ENCODE measurements at regions not wholly inside any gene's neighbourhood (a gene's known extent, or its start where the extent isn't known, plus 50 kb on each side); places are given as distances from the start of the nearest gene placed in this dataset.
A peak's percentile ranks its signal among the peaks of the same experiment; 100 is the strongest.

DNA sequence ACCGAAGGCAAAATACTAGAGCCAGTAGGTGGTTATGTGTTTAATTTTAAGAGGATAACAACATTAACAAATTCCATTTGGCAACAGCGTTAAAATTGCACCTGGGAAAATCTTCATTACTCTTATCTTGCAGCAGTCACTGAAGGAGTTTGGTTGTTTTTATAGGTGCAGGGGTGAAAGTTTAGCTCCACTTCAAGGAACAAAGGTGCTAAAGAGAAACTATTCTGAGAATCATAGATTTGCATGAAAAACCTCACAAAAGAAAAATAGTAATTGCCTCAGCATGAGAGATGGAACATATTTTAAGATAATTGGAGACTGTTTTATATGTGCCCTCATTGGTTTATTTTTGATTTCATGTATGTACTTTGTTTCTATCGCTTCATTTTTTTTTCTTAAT is 444.4 kb downstream of the UTRN start:
- Histone ChIP-seq H2AK5ac (ENCODE audit: low read depth, low read length) (no peak overlapping the region), H2BK120ac (replicated peaks; ENCODE audit: low read depth, low read length) (no peak overlapping the region), H3K23ac (ENCODE audit: insufficient read length) (no peak overlapping the region), H2BK5ac (ENCODE audit: low read depth, low read length) (no peak overlapping the region), H3K56ac (replicated peaks; ENCODE audit: insufficient read length, low read depth, low read length) (no peak overlapping the region), H3K18ac (ENCODE audit: extremely low read depth, low read length) (no peak overlapping the region), H3K79me2 (ENCODE audit: control insufficient read depth in 1 of 2, insufficient read depth in 2 of 2, low read length in 2 of 2) (no peaks in the 10 kb centered on the region), H3K36me3 (ENCODE audit: control insufficient read depth in 2 of 4, insufficient read depth in 4 of 4, low read length in 3 of 4) (peaks cover 0 to 16% (median 1%) of the 10 kb centered on the region in 4 experiments; a peak in 4 of 8 replicates), H2BK20ac (ENCODE audit: low read length) (no peak overlapping the region), H3K14ac (ENCODE audit: insufficient read length) (no peak overlapping the region), H4K91ac (replicated peaks; ENCODE audit: insufficient read length, low read length) (no peak overlapping the region), H3K4me1 (replicated peaks in 1 of 4; ENCODE audit: control insufficient read depth in 3 of 4, insufficient read depth in 4 of 4, low read length in 3 of 4) (peaks cover 2 to 9% (median 7%) of the 10 kb centered on the region in 4 experiments; a peak in 6 of 7 replicates), H3K79me1 (ENCODE audit: low read depth, low read length) (no peaks in the 10 kb centered on the region), H3K4ac (replicated peaks; ENCODE audit: insufficient read length, low read depth, low read length) (no peak overlapping the region), H4K20me1 (replicated peaks in 1 of 2; ENCODE audit: control insufficient read depth in 1 of 2, insufficient read depth in 2 of 2, low read length in 2 of 2) (no peaks in the 10 kb centered on the region), H4K8ac (ENCODE audit: extremely low read depth, insufficient read depth, low read length) (no peak overlapping the region), H3K23me2 (ENCODE audit: low read depth, low read length) (no peaks in the 10 kb centered on the region), H4K5ac (ENCODE audit: insufficient read length, low read depth, low read length) (peak overlapping the region; percentile 66), H3K27ac (ENCODE audit: low read depth, low read length) (no peak overlapping the region), H3K9me3 (ENCODE audit: insufficient read depth in 2 of 2, low read depth in 1 of 2, low read length in 1 of 2) (no peaks in the 10 kb centered on the region), H3K27me3 (replicated peaks in 1 of 4; ENCODE audit: control insufficient read depth in 3 of 4, extremely low read depth in 1 of 4, insufficient read depth in 3 of 4, low read length in 3 of 4) (no peaks in the 10 kb centered on the region), H3K4me2 (ENCODE audit: insufficient read depth in 1 of 2, low read depth in 2 of 2, low read length in 2 of 2) (no peak overlapping the region), H3K9ac (replicated peaks in 1 of 4; ENCODE audit: extremely low read depth in 1 of 4, low read depth in 3 of 4, low read length in 3 of 4) (no peak overlapping the region), H3K4me3 (ENCODE audit: extremely low read depth in 1 of 4, insufficient read depth in 2 of 4, low read depth in 3 of 4, low read length in 4 of 4) (no peak overlapping the region), H2AFZ (ENCODE audit: low read length) (no peak overlapping the region), H2BK15ac (ENCODE audit: low read length) (no peak overlapping the region), H2BK12ac (ENCODE audit: low read depth, low read length) (no peak overlapping the region)
- TF ChIP-seq EP300 (IDR thresholded peaks at IDR 0.05; ENCODE audit: borderline replicate concordance in 1 of 2, low read depth in 2 of 2, low read length in 2 of 2) (no peak), HDAC6 (IDR thresholded peaks at IDR 0.05; ENCODE audit: low read depth, low read length) (no peak), CHD1 (IDR thresholded peaks at IDR 0.05; ENCODE audit: low read depth, low read length) (no peak), EGR1 (IDR thresholded peaks at IDR 0.05; ENCODE audit: borderline replicate concordance, low read depth, low read length) (no peak), RBBP5 (IDR thresholded peaks at IDR 0.05; ENCODE audit: borderline replicate concordance, low read depth, low read length) (no peak), CBX5 (IDR thresholded peaks at IDR 0.05; ENCODE audit: low read depth, low read length) (no peak)
- TF ChIP-seq, protein P1, sequence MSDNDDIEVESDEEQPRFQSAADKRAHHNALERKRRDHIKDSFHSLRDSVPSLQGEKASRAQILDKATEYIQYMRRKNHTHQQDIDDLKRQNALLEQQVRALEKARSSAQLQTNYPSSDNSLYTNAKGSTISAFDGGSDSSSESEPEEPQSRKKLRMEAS (IDR thresholded peaks at IDR 0.05): no peak
- TF ChIP-seq, protein P2, sequence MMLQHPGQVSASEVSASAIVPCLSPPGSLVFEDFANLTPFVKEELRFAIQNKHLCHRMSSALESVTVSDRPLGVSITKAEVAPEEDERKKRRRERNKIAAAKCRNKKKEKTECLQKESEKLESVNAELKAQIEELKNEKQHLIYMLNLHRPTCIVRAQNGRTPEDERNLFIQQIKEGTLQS (IDR thresholded peaks at IDR 0.05; ENCODE audit: insufficient read depth, low read depth, low read length): no peak
- DNase-seq (ENCODE audit: low read depth in 1 of 2, low spot score in 2 of 2) (no peak), FAIRE-seq (no peak)
- POLR2A ChIA-PET (ENCODE audit: partially characterized antibody): interaction anchor here (1.1 kb wide), 1 partner anchor 116 kb away, joined by 3 read pairs; no protein-coding TSS in a partner anchor
- 90% methylated on average over 3 of the region's 3 CpGs; no CpG with 5 or more reads in 1 of the 2 experiments for WGBS, 2 experiments (ENCODE audit: extremely low coverage in 1 of 2, insufficient coverage in 1 of 2, insufficient read length in 1 of 2, insufficient replicate concordance in 2 of 2, low coverage in 1 of 2, low lambda C conversion rate in 2 of 2, missing lambda C conversion rate in 1 of 2)
- CTCF ChIA-PET (ENCODE audit: partially characterized antibody): no interaction called here

All from H1 (cell line).